ENCODE measurements at regions not wholly inside any gene's neighbourhood (a gene's known extent, or its start where the extent isn't known, plus 50 kb on each side); places are given as distances from the start of the nearest gene placed in this dataset.
"Not testable (repeated sequence)": the region's sequence is repeated elsewhere in the genome, so short reads cannot be mapped to it uniquely, and the experiment has no call there.

DNA sequence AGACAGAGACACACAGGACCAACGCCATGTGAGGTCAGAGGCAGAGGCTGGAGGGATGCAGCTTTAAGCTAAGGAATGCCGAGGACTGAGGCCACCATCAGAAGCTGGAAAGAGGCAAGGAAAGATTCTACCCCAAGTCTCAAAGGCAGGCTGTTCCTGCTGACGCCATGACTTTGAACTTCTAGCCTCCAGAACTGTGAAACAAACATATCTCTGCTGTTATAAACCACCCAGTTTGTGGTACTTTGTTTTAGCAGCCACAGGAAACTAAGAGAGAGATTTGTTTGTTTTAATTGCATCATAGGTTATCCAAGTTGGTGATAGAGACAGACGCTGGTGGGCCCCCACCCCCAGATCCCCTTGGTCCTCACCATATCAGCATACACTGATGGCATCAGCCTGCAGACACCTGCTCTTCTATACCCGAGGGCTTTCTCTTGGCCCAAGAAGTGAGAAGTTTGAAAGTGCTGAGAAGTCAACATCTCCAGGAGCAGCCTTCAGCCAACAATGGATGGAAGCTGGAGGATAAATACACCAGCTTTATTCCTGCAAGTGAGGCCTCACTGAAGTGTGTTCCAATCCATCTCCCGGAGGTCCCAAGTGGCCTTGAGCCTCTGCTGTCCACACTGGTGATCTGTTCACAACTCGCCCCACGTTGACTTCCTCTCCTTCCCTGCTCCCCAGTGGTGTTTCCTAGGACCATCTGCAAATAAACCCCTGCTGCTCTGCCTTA lies 154.7 kb downstream of the BTBD3 start:
- no peak for DNase-seq

DNA sequence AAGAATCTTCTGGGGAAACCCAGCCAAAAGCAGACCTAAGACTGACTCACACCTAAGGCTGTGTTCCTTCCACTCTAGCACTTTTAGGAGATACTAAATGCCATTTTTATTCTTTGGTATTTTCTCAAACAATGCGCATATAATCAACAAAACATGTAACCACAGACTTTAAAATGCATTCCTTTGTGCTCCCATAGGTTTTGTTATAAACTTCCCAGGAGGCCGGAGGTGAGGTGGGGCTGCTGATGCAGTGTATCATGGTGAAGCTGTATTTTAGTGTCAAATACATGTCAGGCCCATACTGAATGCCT lies 155.2 kb downstream of the BTBD3 start:
- DNase-seq, result no peak

GRCh38 chr20:12074111-12074655 lies 156.5 kb downstream of the BTBD3 start:
- no peak for DNase-seq

GRCh38 chr20:12076200-12076599 lies 158.5 kb downstream of the BTBD3 start:
- no peak for DNase-seq

- DNase-seq, result peak; percentile 22
Observed at GRCh38 chr20:12077875-12078274, 160.2 kb downstream of the BTBD3 start.

GRCh38 chr20:12079490-12079889 lies 161.8 kb downstream of the BTBD3 start:
- no peak for DNase-seq

DNA sequence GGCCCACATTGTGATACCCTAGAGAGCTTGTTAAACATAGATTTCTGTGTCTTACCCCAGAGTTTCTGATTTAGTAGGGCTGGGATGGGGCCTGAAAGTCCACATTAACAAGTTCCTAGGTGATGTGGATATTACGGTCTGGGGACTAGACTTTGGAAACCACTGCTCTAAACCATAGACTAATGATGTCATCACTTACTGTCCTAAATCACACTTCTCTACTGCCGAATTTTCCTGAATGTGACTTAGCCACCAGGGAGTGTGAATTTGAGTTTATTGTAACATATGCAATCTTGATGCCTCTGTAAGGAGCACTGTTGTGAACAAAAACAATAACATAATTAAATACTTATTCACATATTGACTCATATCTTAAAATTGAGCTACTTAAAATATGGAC lies 165.6 kb downstream of the BTBD3 start:
- no peak for DNase-seq

DNA sequence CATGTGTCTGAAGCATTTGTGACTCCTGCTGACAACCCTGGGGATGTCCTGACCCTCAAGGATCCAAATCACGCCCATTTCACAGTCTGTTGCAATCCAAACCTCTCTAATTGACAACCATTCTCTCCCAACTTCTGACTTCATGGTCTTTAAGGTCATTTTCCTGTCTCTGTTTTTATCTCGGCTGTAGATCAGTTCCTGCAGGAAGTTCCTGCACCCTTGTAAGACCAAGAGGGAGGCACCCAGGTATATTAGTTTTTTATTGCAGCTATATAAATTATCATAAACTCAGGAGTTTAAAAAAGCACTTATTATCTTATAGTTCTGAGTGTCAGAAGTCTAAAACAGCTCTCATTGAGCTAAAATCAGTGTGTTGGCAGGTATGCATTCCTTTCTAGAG lies 166.8 kb downstream of the BTBD3 start:
- no peak for DNase-seq

GRCh38 chr20:12086359-12086758 lies 168.7 kb downstream of the BTBD3 start:
- no peak for DNase-seq

DNA sequence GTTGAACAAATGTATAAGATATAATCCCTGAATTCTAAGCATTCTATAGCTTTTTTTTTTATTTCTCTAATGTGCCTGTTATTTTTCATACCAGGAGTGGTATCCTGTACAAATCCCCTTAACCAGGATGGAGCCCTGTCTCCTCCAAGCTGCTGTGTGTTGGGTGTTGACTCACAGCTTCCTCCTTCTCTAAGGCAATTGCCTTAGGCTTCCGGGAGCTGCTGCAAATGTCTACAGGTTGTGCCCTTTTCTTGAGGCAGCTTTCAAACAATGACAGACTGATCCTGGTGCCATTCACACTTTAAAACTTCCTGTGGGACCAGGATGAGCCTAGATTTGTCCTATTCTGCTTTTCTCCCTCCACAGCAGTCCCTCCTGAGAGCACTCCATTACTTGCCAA lies 173.2 kb downstream of the BTBD3 start:
- DNase-seq, result no peak

GRCh38 chr20:12093057-12093796 lies 175.5 kb downstream of the BTBD3 start:
- DNase-seq, result no peak

GRCh38 chr20:12093797-12094190 lies 176.1 kb downstream of the BTBD3 start:
- not testable (repeated sequence) for DNase-seq

- DNase-seq, result no peak
Observed at GRCh38 chr20:12095180-12095920, 177.7 kb downstream of the BTBD3 start.

- peak; percentile 11 for DNase-seq
Observed at GRCh38 chr20:12098421-12098820, 180.7 kb downstream of the BTBD3 start.

DNA sequence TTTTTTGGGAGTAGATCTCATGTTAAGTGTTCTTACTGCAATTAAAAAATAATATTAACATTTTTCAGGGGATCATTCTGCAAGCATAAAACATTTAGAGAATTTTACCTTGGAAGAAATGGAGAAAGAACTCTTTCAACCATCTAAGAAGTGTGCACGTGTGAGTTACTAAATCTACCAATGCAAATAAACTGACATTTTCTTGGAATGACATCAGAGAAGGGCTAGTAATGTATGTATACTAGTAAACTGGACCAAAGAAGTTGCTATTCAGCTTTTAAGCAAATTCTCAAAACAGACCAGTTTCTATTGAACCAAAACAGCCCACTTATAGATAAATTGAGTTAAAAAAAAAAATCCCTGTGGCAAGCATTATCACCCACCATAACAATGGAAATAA lies 191.2 kb downstream of the BTBD3 start:
- no peak for DNase-seq

GRCh38 chr20:12110274-12110673 lies 192.6 kb downstream of the BTBD3 start:
- DNase-seq, result no peak

- no peak for DNase-seq
Observed at GRCh38 chr20:12110711-12111110, 193.0 kb downstream of the BTBD3 start.

DNA sequence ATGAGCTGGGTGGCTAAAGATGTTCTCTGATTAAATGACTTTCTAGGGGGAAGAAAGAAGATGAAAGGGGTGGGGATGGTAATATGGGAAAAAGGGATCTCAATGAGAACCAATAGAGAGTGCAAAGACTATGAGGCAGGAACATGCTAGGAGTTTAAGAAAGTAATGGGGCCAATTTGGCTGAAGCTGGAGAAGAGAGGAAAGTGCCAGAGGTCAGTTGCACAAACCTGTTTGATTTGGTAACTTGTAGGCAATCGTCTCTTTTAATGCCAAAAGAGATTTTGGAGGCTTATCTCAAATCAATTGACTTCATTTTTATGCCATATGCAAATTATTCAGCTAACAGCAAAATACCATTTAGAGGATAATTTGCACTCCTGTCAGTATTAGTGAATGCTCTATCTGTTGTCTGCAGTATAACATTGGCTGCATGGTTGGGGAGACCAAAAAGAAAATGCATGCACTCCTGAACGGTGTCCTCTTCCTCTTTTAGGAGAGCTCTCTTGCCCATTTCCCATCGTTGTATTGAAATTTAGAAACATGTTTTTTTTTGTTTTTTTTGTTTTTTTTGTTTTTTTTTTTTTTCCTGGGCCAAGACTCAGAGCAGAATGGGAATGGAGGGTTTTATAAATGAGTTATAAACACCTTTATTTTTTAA lies 193.9 kb downstream of the BTBD3 start:
- DNase-seq, result no peak

GRCh38 chr20:12112089-12112474 lies 194.4 kb downstream of the BTBD3 start:
- no peak for DNase-seq

DNA sequence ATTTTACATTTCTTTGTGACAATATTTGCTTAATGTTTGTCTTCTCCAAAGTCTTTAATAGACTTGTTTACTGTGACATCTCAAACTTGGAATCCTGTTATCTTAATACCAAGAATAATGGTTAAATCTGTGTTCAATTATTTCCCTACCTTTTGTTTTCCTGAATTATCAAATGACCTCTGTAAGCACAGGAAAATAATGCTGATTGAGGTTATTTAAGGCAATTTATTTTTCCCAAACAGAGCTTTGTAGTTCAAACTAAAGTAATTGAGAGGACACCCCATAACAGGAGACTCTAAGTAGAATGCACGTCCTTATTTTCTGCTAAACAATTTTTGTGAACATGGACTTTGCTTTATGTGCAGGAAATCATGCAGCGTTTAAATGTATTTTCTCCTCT lies 195.0 kb downstream of the BTBD3 start:
- DNase-seq, result no peak

DNA sequence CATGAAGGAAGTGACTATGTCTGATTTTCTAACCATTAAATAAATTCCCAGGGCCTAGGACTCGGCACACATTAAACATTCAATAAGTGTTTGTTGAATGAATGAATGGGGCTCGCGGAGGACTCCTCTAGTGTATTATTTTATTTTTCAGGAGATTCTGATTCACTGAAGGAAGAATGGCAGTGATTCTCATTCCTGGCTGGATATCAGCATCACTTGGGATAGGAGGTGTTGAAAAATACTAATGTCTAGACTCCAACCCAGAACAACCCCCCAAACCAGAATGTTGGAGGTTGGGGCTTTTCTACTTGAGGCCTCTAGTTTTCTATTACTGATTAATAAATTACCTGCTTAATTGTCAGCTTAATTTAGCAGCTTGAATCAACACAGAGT lies 195.4 kb downstream of the BTBD3 start:
- DNase-seq, result no peak
